ENCODE measurements at regions not wholly inside any gene's neighbourhood (a gene's known extent, or its start where the extent isn't known, plus 50 kb on each side); places are given as distances from the start of the nearest gene placed in this dataset.
A peak's percentile ranks its signal among the peaks of the same experiment; 100 is the strongest.

DNA sequence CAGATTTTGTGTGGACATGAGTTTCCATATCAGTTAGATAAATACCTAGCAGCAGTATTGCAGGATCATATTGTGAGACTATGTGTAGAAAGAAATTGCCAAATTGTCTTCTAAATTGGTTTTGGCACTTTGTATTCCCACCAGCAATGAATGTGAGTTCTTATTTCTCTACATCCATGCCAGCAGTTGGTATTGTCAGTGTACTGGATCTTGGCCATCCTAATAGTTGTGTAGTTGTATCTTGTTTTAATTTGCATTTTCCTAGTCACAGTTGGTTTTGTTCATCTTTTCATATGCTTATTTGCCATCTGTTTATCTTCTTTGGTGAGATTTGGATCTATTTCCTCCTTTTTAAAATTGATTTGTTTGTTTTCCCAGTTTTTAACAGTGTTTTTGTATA is 154.7 kb upstream of the HCRTR2 start:
- intact Hi-C loops (cut with DNase I): no loop called here
- no peak for DNase-seq
- Histone ChIP-seq H3K27me3 (no peaks in the 10 kb centered on the region), H3K4me3 (no peak overlapping the region), H3K27ac (no peak overlapping the region), H3K4me1 (peaks cover 0 to 5% (median 0%) of the 10 kb centered on the region in 9 donors), H3K9me3 (peaks cover 0 to 11% (median 0%) of the 10 kb centered on the region in 11 donors), H3K36me3 (no peaks in the 10 kb centered on the region)
- ATAC-seq: no peak
- TF ChIP-seq, protein P1, sequence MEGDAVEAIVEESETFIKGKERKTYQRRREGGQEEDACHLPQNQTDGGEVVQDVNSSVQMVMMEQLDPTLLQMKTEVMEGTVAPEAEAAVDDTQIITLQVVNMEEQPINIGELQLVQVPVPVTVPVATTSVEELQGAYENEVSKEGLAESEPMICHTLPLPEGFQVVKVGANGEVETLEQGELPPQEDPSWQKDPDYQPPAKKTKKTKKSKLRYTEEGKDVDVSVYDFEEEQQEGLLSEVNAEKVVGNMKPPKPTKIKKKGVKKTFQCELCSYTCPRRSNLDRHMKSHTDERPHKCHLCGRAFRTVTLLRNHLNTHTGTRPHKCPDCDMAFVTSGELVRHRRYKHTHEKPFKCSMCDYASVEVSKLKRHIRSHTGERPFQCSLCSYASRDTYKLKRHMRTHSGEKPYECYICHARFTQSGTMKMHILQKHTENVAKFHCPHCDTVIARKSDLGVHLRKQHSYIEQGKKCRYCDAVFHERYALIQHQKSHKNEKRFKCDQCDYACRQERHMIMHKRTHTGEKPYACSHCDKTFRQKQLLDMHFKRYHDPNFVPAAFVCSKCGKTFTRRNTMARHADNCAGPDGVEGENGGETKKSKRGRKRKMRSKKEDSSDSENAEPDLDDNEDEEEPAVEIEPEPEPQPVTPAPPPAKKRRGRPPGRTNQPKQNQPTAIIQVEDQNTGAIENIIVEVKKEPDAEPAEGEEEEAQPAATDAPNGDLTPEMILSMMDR (IDR thresholded peaks at IDR 0.05): no peak

GRCh38 chr6:55023230-55023629 is 151.1 kb upstream of the HCRTR2 start:
- 60 to 62% methylated on average over 3 of the region's 3 CpGs for WGBS, 2 donors
- ATAC-seq: no peak
- no peaks in the 10 kb centered on the region for H3K36me3 ChIP-seq

GRCh38 chr6:55033016-55033546 is 141.2 kb upstream of the HCRTR2 start:
- no peak for DNase-seq
- no peak overlapping the region for H3K27ac ChIP-seq
- H3K4me1 ChIP-seq: no peaks in the 10 kb centered on the region
- intact Hi-C loops (cut with DNase I): no loop called here
- no peak for ATAC-seq
- H3K27me3 ChIP-seq: no peaks in the 10 kb centered on the region
- TF ChIP-seq, protein P1 (IDR thresholded peaks at IDR 0.05): no peak
- peaks cover 0 to 25% (median 2%) of the 10 kb centered on the region in 11 donors for H3K9me3 ChIP-seq
- no peaks in the 10 kb centered on the region for H3K36me3 ChIP-seq
- no peak overlapping the region for H3K4me3 ChIP-seq

More at GRCh38 chr6:55023230-55023629, 151.1 kb upstream of the HCRTR2 start:
- Histone ChIP-seq H3K4me3 (no peak overlapping the region), H3K27ac (no peak overlapping the region), H3K27me3 (no peaks in the 10 kb centered on the region), H3K9me3 (peaks cover 0 to 11% (median 0%) of the 10 kb centered on the region in 11 donors), H3K4me1 (no peaks in the 10 kb centered on the region)
- intact Hi-C loops (cut with DNase I): no loop called here
- TF ChIP-seq, protein P1 (IDR thresholded peaks at IDR 0.05): peak in 1 of 9 donors; percentile 4
- no peak for DNase-seq

DNA sequence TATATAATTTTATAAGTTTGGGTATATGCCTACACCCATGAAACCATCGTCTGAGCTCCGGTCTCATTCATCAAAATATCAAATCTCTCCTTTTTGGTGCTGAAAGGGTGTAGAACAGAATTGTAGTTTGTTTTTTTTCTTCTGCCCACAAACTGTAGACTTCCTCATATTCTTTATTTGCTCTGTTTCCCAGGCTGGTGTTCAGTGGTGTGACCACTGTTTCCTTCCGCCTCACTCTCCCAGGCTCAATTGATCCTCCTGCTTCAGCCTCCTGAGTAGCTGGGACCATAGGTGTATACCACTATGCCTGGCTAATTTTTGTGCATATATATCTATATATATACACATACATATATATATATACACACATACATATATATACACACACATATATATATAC is 139.6 kb upstream of the HCRTR2 start:
- no peaks in the 10 kb centered on the region for H3K36me3 ChIP-seq
- TF ChIP-seq, protein P1 (IDR thresholded peaks at IDR 0.05): no peak
- H3K4me1 ChIP-seq: no peaks in the 10 kb centered on the region
- intact Hi-C loops (cut with DNase I): no loop called here
- H3K27ac ChIP-seq: no peak overlapping the region
- peaks cover 0 to 25% (median 0%) of the 10 kb centered on the region in 11 donors for H3K9me3 ChIP-seq
- DNase-seq (no peak), ATAC-seq (no peak)
- no peaks in the 10 kb centered on the region for H3K27me3 ChIP-seq
- no peak overlapping the region for H3K4me3 ChIP-seq
- WGBS, 2 donors: 73 to 74% methylated on average over 3 of the region's 3 CpGs
